GM19463 (cell line): ENCODE measurements at regions not wholly inside any gene's neighbourhood (a gene's known extent, or its start where the extent isn't known, plus 50 kb on each side); places are given as distances from the start of the nearest gene placed in this dataset.
A peak's percentile ranks its signal among the peaks of the same experiment; 100 is the strongest.
"Not testable (repeated sequence)": the region's sequence is repeated elsewhere in the genome, so short reads cannot be mapped to it uniquely, and the experiment has no call there.

Experiments used
- ATAC-seq: cut with Tn5 transposase; IDR thresholded peaks from one replicate; pipeline ENCODE4 v1.9.1; 2021; ENCODE audit warnings: mild to moderate bottlenecking, moderate library complexity; ENCODE audit not compliant: unreplicated experiment

- ATAC-seq: no peak
Measured at GRCh38 chr13:110045919-110046318, 259.5 kb upstream of the IRS2 start.

- no peak for ATAC-seq
Measured at GRCh38 chr13:110045202-110045601, 258.8 kb upstream of the IRS2 start.

- ATAC-seq: no peak
Measured at GRCh38 chr13:110044551-110045111, 258.2 kb upstream of the IRS2 start.

GRCh38 chr13:110042253-110042950 lies 256.0 kb upstream of the IRS2 start:
- no peak for ATAC-seq

GRCh38 chr13:110041638-110042037 lies 255.3 kb upstream of the IRS2 start:
- not testable (repeated sequence) for ATAC-seq

- peak; percentile 77 for ATAC-seq
Measured at GRCh38 chr13:110037925-110038573, 251.7 kb upstream of the IRS2 start.

GRCh38 chr13:110036060-110036459 lies 249.7 kb upstream of the IRS2 start:
- ATAC-seq: no peak

- no peak for ATAC-seq
Measured at GRCh38 chr13:110034031-110034549, 247.7 kb upstream of the IRS2 start.

- ATAC-seq: no peak
Measured at GRCh38 chr13:110032969-110033368, 246.6 kb upstream of the IRS2 start.

- peak; percentile 75 for ATAC-seq
Measured at GRCh38 chr13:110030394-110030928, 244.1 kb upstream of the IRS2 start.

- ATAC-seq: no peak
Measured at GRCh38 chr13:110028838-110029621, 242.6 kb upstream of the IRS2 start.

- ATAC-seq: no peak
Measured at GRCh38 chr13:110028311-110028710, 241.9 kb upstream of the IRS2 start.

- no peak for ATAC-seq
Measured at GRCh38 chr13:110027470-110028240, 241.3 kb upstream of the IRS2 start.

- ATAC-seq: no peak
Measured at GRCh38 chr13:110024645-110024980, 238.2 kb upstream of the IRS2 start.

- no peak for ATAC-seq
Measured at GRCh38 chr13:110023729-110024644, 237.6 kb upstream of the IRS2 start.

GRCh38 chr13:110018009-110018408 lies 231.6 kb upstream of the IRS2 start:
- ATAC-seq: no peak

GRCh38 chr13:110017379-110017778 lies 231.0 kb upstream of the IRS2 start:
- no peak for ATAC-seq

- no peak for ATAC-seq
Measured at GRCh38 chr13:110015253-110015652, 228.9 kb upstream of the IRS2 start.

GRCh38 chr13:110014719-110015118 lies 228.3 kb upstream of the IRS2 start:
- ATAC-seq: no peak
